ENCODE measurements at regions not wholly inside any gene's neighbourhood (a gene's known extent, or its start where the extent isn't known, plus 50 kb on each side); places are given as distances from the start of the nearest gene placed in this dataset.

DNA sequence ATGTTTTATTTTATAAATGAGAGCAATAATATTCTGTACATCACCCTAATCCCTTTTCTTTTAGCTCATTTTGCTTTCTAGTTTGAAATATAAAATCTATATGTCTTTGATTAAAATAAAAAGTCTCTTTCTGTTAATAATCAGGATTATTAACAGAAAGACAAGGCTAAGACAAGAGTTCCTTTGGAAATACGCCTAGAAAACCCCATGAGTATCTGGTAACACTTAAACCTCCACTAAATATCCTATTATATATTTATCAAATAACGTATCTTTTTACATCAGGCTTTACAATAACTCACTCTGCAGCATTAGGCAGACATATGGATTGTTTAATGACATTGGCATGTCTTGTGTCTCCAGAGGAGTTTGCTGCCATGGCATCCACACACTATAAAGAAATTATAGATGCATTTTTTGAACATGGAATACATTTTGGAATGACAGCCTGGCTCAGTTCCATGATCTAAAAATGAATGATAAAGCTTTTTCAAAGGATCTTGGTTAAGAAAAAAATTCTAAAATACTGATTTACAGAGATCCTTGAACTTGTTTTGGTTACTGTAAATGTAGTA lies 98.7 kb downstream of the TMEM26 start:
- no peak overlapping the region for H3K4me2 ChIP-seq (replicated peaks; ENCODE audit: extremely low read depth, low read length, poor library complexity, severe bottlenecking)
- H3K4me1 ChIP-seq (ENCODE audit: control insufficient read depth in 1 of 2, insufficient read depth in 2 of 2, low read length in 2 of 2) = no peaks in the 10 kb centered on the region
- H2AFZ ChIP-seq (ENCODE audit: insufficient read depth, low read depth, low read length, poor library complexity, severe bottlenecking) = no peak overlapping the region
- H3K79me2 ChIP-seq (ENCODE audit: insufficient read depth, low read length) = no peaks in the 10 kb centered on the region
- no peak overlapping the region for H3K27ac Mint-ChIP-seq
- WGBS (ENCODE audit: insufficient coverage) = no CpG with 5 or more reads among the region's 2 CpGs
- no peak overlapping the region for H3K4me3 ChIP-seq (replicated peaks in 1 of 3; ENCODE audit: low read depth in 2 of 3, low read length in 3 of 3)
- H3K4me3 Mint-ChIP-seq = no peak overlapping the region
- H3K9me3 ChIP-seq (replicated peaks in 1 of 2; ENCODE audit: control insufficient read depth in 1 of 2, insufficient read depth in 1 of 2, low read length in 2 of 2) = no peaks in the 10 kb centered on the region
- no peaks in the 10 kb centered on the region for H3K27me3 ChIP-seq (ENCODE audit: control insufficient read depth in 2 of 2, insufficient read depth in 2 of 2, low read length in 2 of 2)
- H3K36me3 ChIP-seq (replicated peaks in 1 of 2; ENCODE audit: control insufficient read depth in 1 of 2, insufficient read depth in 2 of 2, low read length in 2 of 2) = no peaks in the 10 kb centered on the region
- no peaks in the 10 kb centered on the region for H3K36me3 Mint-ChIP-seq
- H3K27me3 Mint-ChIP-seq (ENCODE audit: low read depth in 3 of 3) = peaks cover 0 to 1% (median 0%) of the 10 kb centered on the region in 3 donors
- no peak overlapping the region for H3K27ac ChIP-seq (ENCODE audit: low read depth in 1 of 2, low read length in 2 of 2)
- peaks cover 0 to 5% (median 0%) of the 10 kb centered on the region in 7 donors for H3K9me3 Mint-ChIP-seq
- no peak for DNase-seq
- no peaks in the 10 kb centered on the region for H3K4me1 Mint-ChIP-seq
- H4K20me1 ChIP-seq (ENCODE audit: insufficient read depth, low read length) = no peaks in the 10 kb centered on the region
- intact Hi-C loops (cut with micrococcal nuclease) = no loop called here
- no peak overlapping the region for H3K9ac ChIP-seq (ENCODE audit: insufficient read depth, low read length, poor library complexity, severe bottlenecking)
- TF ChIP-seq, protein P1, sequence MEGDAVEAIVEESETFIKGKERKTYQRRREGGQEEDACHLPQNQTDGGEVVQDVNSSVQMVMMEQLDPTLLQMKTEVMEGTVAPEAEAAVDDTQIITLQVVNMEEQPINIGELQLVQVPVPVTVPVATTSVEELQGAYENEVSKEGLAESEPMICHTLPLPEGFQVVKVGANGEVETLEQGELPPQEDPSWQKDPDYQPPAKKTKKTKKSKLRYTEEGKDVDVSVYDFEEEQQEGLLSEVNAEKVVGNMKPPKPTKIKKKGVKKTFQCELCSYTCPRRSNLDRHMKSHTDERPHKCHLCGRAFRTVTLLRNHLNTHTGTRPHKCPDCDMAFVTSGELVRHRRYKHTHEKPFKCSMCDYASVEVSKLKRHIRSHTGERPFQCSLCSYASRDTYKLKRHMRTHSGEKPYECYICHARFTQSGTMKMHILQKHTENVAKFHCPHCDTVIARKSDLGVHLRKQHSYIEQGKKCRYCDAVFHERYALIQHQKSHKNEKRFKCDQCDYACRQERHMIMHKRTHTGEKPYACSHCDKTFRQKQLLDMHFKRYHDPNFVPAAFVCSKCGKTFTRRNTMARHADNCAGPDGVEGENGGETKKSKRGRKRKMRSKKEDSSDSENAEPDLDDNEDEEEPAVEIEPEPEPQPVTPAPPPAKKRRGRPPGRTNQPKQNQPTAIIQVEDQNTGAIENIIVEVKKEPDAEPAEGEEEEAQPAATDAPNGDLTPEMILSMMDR (IDR thresholded peaks at IDR 0.05) = no peak

DNA sequence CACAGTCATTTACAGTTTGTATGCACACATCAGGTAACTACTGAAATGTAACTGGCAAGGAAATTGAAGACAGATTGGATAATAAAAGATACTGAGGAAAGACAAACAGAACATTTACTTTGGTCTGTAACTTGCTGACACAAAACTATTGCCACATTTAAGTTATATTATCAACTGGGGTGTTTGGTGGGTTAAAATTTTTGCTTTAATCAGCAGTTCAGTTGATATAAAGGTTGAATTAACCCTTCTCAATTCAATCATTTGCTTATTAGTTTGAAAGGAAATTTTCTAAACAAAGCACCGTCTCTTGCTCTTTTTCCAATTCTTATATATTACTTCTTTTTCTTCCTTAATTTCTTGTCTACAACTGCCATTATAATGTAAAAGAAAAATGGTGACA lies 102.4 kb downstream of the TMEM26 start:
- H3K27me3 ChIP-seq (ENCODE audit: control insufficient read depth in 2 of 2, insufficient read depth in 2 of 2, low read length in 2 of 2) = no peaks in the 10 kb centered on the region
- no peaks in the 10 kb centered on the region for H4K20me1 ChIP-seq (ENCODE audit: insufficient read depth, low read length)
- H3K9me3 ChIP-seq (replicated peaks in 1 of 2; ENCODE audit: control insufficient read depth in 1 of 2, insufficient read depth in 1 of 2, low read length in 2 of 2) = no peaks in the 10 kb centered on the region
- H3K36me3 Mint-ChIP-seq = no peaks in the 10 kb centered on the region
- WGBS (ENCODE audit: insufficient coverage) = no CpG with 5 or more reads among the region's 1 CpG
- peaks cover 0 to 3% (median 0%) of the 10 kb centered on the region in 7 donors for H3K9me3 Mint-ChIP-seq
- H3K4me3 ChIP-seq (replicated peaks in 1 of 3; ENCODE audit: low read depth in 2 of 3, low read length in 3 of 3) = no peak overlapping the region
- no peaks in the 10 kb centered on the region for H3K27me3 Mint-ChIP-seq (ENCODE audit: low read depth in 3 of 3)
- no peak overlapping the region for H2AFZ ChIP-seq (ENCODE audit: insufficient read depth, low read depth, low read length, poor library complexity, severe bottlenecking)
- H3K4me1 Mint-ChIP-seq = no peaks in the 10 kb centered on the region
- intact Hi-C loops (cut with micrococcal nuclease) = no loop called here
- no peak overlapping the region for H3K4me3 Mint-ChIP-seq
- no peaks in the 10 kb centered on the region for H3K79me2 ChIP-seq (ENCODE audit: insufficient read depth, low read length)
- no peak overlapping the region for H3K27ac ChIP-seq (ENCODE audit: low read depth in 1 of 2, low read length in 2 of 2)
- TF ChIP-seq, protein P1 (IDR thresholded peaks at IDR 0.05) = no peak
- H3K36me3 ChIP-seq (replicated peaks in 1 of 2; ENCODE audit: control insufficient read depth in 1 of 2, insufficient read depth in 2 of 2, low read length in 2 of 2) = no peaks in the 10 kb centered on the region
- DNase-seq = no peak
- H3K4me2 ChIP-seq (replicated peaks; ENCODE audit: extremely low read depth, low read length, poor library complexity, severe bottlenecking) = no peak overlapping the region
- H3K9ac ChIP-seq (ENCODE audit: insufficient read depth, low read length, poor library complexity, severe bottlenecking) = no peak overlapping the region
- no peak overlapping the region for H3K27ac Mint-ChIP-seq
- H3K4me1 ChIP-seq (ENCODE audit: control insufficient read depth in 1 of 2, insufficient read depth in 2 of 2, low read length in 2 of 2) = no peaks in the 10 kb centered on the region

Measured in CD14-positive monocyte (primary cell).